Caco-2 (cell line): ENCODE measurements at regions not wholly inside any gene's neighbourhood (a gene's known extent, or its start where the extent isn't known, plus 50 kb on each side); places are given as distances from the start of the nearest gene placed in this dataset.
"Not testable (repeated sequence)": the region's sequence is repeated elsewhere in the genome, so short reads cannot be mapped to it uniquely, and the experiment has no call there.

Experiments
- BruUV-seq: library from RNA; stranded (reverse); fragments of 400-500 nt; replicated peaks from 2 replicates; lab custom pipeline; 2021; lab: Mats Ljungman, UMichigan
- CTCF ChIA-PET: fragments of 300-600 bp; sonication (Branson Sonifier 250); formaldehyde crosslinking; loops from one replicate; lab custom pipeline; 2022; ENCODE audit warnings: antibody characterized with exemption; lab: Charles Lee
- POLR2A ChIA-PET: fragments of 300-600 bp; sonication (Branson Sonifier 250); formaldehyde crosslinking; loops from one replicate; lab custom pipeline; 2022; ENCODE audit warnings: antibody characterized with exemption; lab: Charles Lee
- DNase-seq, 2 experiments: peaks; one replicate each; pipeline versions ENCODE4 v3.0.0 to v3.0.0-alpha.2; 2020 to 2022
- H3K27me3 ChIP-seq: replicated peaks from 2 replicates; pipeline ENCODE4 v1.6.0; 2011; ENCODE audit warnings: low read length; ENCODE audit not compliant: control insufficient read depth, insufficient read depth
- H3K36me3 ChIP-seq: 2 replicates; pipeline ENCODE4 v1.5.1; 2011; ENCODE audit warnings: low read length; ENCODE audit not compliant: control insufficient read depth, insufficient read depth
- H3K4me1 ChIP-seq: fragments of 250-450 bp; sonication (Bioruptor Pico); 2 replicates; pipeline ENCODE4 v1.5.1; 2020; ENCODE audit warnings: mild to moderate bottlenecking
- H3K4me3 ChIP-seq: 2 replicates; pipeline ENCODE4 v1.5.1; 2011; ENCODE audit warnings: low read depth, mild to moderate bottlenecking, control low read depth, low read length
- H3K9me3 ChIP-seq: fragments of 250-450 bp; sonication (Bioruptor Pico); 2 replicates; pipeline ENCODE4 v1.5.1; 2020; ENCODE audit warnings: mild to moderate bottlenecking, moderate library complexity
- H3K27ac Mint-ChIP-seq: one replicate; pipeline ENCODE4 v1.8.0; 2022; ENCODE audit warnings: mixed read lengths; ENCODE audit not compliant: unreplicated experiment
- H3K27me3 Mint-ChIP-seq: one replicate; pipeline ENCODE4 v1.8.0; 2022; ENCODE audit warnings: mixed read lengths; ENCODE audit not compliant: insufficient read depth, unreplicated experiment
- H3K36me3 Mint-ChIP-seq: one replicate; pipeline ENCODE4 v1.8.0; 2022; ENCODE audit warnings: mild to moderate bottlenecking, mixed read lengths; ENCODE audit not compliant: insufficient read depth, unreplicated experiment
- H3K4me1 Mint-ChIP-seq: one replicate; pipeline ENCODE4 v1.8.0; 2022; ENCODE audit warnings: low read depth, mixed read lengths; ENCODE audit not compliant: unreplicated experiment
- H3K4me3 Mint-ChIP-seq: one replicate; pipeline ENCODE4 v1.8.0; 2022; ENCODE audit warnings: mild to moderate bottlenecking, moderate library complexity, mixed read lengths; ENCODE audit not compliant: unreplicated experiment
- H3K9me3 Mint-ChIP-seq: one replicate; pipeline ENCODE4 v1.8.0; 2022; ENCODE audit warnings: mixed read lengths; ENCODE audit not compliant: unreplicated experiment
- CTCF ChIP-seq, 2 experiments: fragments of 200-600 bp in 1 of 2; IDR thresholded peaks; 1 replicate in 1 of 2; 2 replicates in 1 of 2; pipeline versions ENCODE4 v1.5.1 to v1.8.0; 2011 to 2022; ENCODE audit warnings: antibody characterized with exemption in 1 of 2, control low read depth in 1 of 2, inconsistent platforms in 1 of 2, low read depth in 1 of 2, low read length in 1 of 2, mild to moderate bottlenecking in 1 of 2, moderate library complexity in 1 of 2; ENCODE audit not compliant: insufficient read depth in 1 of 2, severe bottlenecking in 1 of 2, unreplicated experiment in 1 of 2
- intact Hi-C: fragments of 100-400 bp; cut with micrococcal nuclease; formaldehyde crosslinking; loops from one replicate; pipeline ENCODE4 v1.10.0; 2022; ENCODE audit not compliant: unreplicated experiment

DNA sequence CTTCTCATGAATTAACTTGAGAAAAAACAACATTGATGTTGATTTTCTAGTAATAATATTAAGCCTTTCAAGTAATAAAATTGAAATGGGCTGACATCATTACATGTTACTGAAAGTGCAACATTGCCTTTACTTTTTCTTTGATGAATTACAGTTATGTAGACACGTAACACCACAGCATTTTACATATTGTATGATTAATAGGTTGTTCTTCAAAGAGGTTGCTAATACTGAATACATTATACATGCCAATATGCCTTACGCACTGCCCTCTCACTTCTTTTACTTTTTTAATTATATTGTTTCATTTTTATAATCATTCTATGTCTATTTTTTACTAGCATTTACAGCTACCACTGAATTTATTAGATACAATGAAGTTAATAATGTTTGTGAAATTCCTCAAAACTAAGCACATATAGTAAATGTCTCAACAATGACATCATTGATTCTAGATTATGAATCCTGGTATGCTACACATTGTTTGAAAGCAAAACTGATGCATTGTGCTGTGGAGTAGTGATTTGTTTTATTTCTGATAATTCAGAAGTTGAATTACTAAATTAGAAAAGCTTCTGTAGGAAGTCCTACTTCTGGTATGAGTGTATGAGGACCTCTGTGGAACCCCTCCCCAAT, 464.4 kb upstream of the IZUMO3 start:
- H3K9me3 ChIP-seq = no peaks in the 10 kb centered on the region
- DNase-seq = no peak
- Mint-ChIP-seq H3K4me1 (no peaks in the 10 kb centered on the region), H3K9me3 (no peaks in the 10 kb centered on the region), H3K36me3 (no peaks in the 10 kb centered on the region), H3K27me3 (no peaks in the 10 kb centered on the region), H3K4me3 (no peak overlapping the region), H3K27ac (no peak overlapping the region)
- ChIA-PET CTCF (no interaction called here), POLR2A (no interaction called here)
- intact Hi-C loops = no loop called here
- no TSS peak for BruUV-seq
- H3K4me3 ChIP-seq = no peak overlapping the region
- H3K36me3 ChIP-seq = no peaks in the 10 kb centered on the region
- no peaks in the 10 kb centered on the region for H3K27me3 ChIP-seq
- H3K4me1 ChIP-seq = no peaks in the 10 kb centered on the region
- TF ChIP-seq CTCF (IDR thresholded peaks at IDR 0.05; ENCODE audit: insufficient read depth in 1 of 2, low read depth in 1 of 2, low read length in 1 of 2, severe bottlenecking in 1 of 2, unreplicated experiment in 1 of 2) = no peak

GRCh38 chr9:25003686-25004085, 458.0 kb upstream of the IZUMO3 start:
- Mint-ChIP-seq H3K4me3 (no peak overlapping the region), H3K9me3 (no peaks in the 10 kb centered on the region), H3K36me3 (no peaks in the 10 kb centered on the region), H3K27me3 (no peaks in the 10 kb centered on the region), H3K27ac (no peak overlapping the region), H3K4me1 (no peaks in the 10 kb centered on the region)
- BruUV-seq = no TSS peak
- peak in 1 of 2 experiments; percentile 1 for DNase-seq
- no peaks in the 10 kb centered on the region for H3K4me1 ChIP-seq
- POLR2A ChIA-PET = no interaction called here
- intact Hi-C loops = loop anchor here (2.0 kb wide), 1 partner anchor 63 kb away; no protein-coding TSS in a partner anchor
- no peaks in the 10 kb centered on the region for H3K27me3 ChIP-seq
- H3K4me3 ChIP-seq = no peak overlapping the region
- H3K36me3 ChIP-seq = no peaks in the 10 kb centered on the region
- TF ChIP-seq CTCF (IDR thresholded peaks at IDR 0.05; ENCODE audit: insufficient read depth in 1 of 2, low read depth in 1 of 2, low read length in 1 of 2, severe bottlenecking in 1 of 2, unreplicated experiment in 1 of 2) = no peak
- H3K9me3 ChIP-seq = no peaks in the 10 kb centered on the region
- CTCF ChIA-PET = no interaction called here

DNA sequence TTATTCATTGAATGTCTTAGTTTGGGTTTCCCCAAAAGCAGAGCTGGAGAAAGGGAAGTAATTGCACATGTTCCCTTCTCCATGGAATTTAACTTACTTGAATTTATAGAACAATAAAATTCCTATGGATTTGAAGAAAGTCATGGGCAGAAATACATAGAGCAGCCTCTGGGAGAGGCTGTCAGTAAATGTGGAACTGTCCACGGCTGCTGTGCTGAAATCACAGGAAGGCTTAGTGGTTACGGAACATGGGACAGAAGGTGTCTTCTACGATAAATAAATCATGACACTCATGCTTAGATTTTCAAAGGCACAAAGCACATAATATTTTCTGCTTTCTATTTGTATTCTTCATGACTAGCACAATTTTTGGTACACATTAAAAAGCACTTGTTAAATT, 440.6 kb upstream of the IZUMO3 start:
- H3K36me3 ChIP-seq = no peaks in the 10 kb centered on the region
- no peaks in the 10 kb centered on the region for H3K27me3 ChIP-seq
- H3K4me1 ChIP-seq = no peaks in the 10 kb centered on the region
- Mint-ChIP-seq H3K9me3 (no peaks in the 10 kb centered on the region), H3K27ac (no peak overlapping the region), H3K4me1 (no peaks in the 10 kb centered on the region), H3K27me3 (no peaks in the 10 kb centered on the region), H3K36me3 (no peaks in the 10 kb centered on the region), H3K4me3 (no peak overlapping the region)
- BruUV-seq = no TSS peak
- CTCF ChIA-PET = no interaction called here
- POLR2A ChIA-PET = no interaction called here
- intact Hi-C loops = no loop called here
- no peaks in the 10 kb centered on the region for H3K9me3 ChIP-seq
- no peak for DNase-seq
- TF ChIP-seq CTCF (IDR thresholded peaks at IDR 0.05; ENCODE audit: insufficient read depth in 1 of 2, low read depth in 1 of 2, low read length in 1 of 2, severe bottlenecking in 1 of 2, unreplicated experiment in 1 of 2) = no peak
- no peak overlapping the region for H3K4me3 ChIP-seq

- H3K9me3 Mint-ChIP-seq, CTCF ChIA-PET, H3K4me3 ChIP-seq, H3K36me3 Mint-ChIP-seq, H3K4me1 ChIP-seq, H3K27me3 ChIP-seq, DNase-seq, H3K27me3 Mint-ChIP-seq, H3K4me1 Mint-ChIP-seq, BruUV-seq, H3K36me3 ChIP-seq, H3K4me3 Mint-ChIP-seq, H3K9me3 ChIP-seq, H3K27ac Mint-ChIP-seq, intact Hi-C loops, POLR2A ChIA-PET: not testable (repeated sequence)
Observed at GRCh38 chr9:24970780-24971179, 425.1 kb upstream of the IZUMO3 start.
